ENCODE measurements at regions not wholly inside any gene's neighbourhood (a gene's known extent, or its start where the extent isn't known, plus 50 kb on each side); places are given as distances from the start of the nearest gene placed in this dataset.
"Not testable (repeated sequence)": the region's sequence is repeated elsewhere in the genome, so short reads cannot be mapped to it uniquely, and the experiment has no call there.

- H3K36me3 Mint-ChIP-seq (ENCODE audit: insufficient read depth): no peaks in the 10 kb centered on the region
- no peaks in the 10 kb centered on the region for H3K27me3 Mint-ChIP-seq
- no peak overlapping the region for H3K27ac Mint-ChIP-seq (ENCODE audit: low read depth)
- H3K4me3 Mint-ChIP-seq: no peak overlapping the region
- DNase-seq (ENCODE audit: low spot score in 2 of 2) (no peak), ATAC-seq (replicated peaks; ENCODE audit: extremely low read depth, poor library complexity, severe bottlenecking) (no peak)
- H3K4me1 Mint-ChIP-seq: no peaks in the 10 kb centered on the region
- H3K9me3 Mint-ChIP-seq: peaks cover 21% of the 10 kb centered on the region
Observed at GRCh38 chr2:82215212-82215611, 1910.7 kb upstream of the LRRTM1 start.

- Mint-ChIP-seq H3K27ac (ENCODE audit: low read depth) (no peak overlapping the region), H3K36me3 (ENCODE audit: insufficient read depth) (no peaks in the 10 kb centered on the region), H3K4me1 (no peaks in the 10 kb centered on the region), H3K27me3 (no peaks in the 10 kb centered on the region), H3K4me3 (no peak overlapping the region), H3K9me3 (peaks cover 31% of the 10 kb centered on the region)
- ATAC-seq (replicated peaks; ENCODE audit: extremely low read depth, poor library complexity, severe bottlenecking): no peak
- no peak for DNase-seq (ENCODE audit: low spot score in 2 of 2)
Observed at GRCh38 chr2:82199493-82199852, 1894.9 kb upstream of the LRRTM1 start.

DNA sequence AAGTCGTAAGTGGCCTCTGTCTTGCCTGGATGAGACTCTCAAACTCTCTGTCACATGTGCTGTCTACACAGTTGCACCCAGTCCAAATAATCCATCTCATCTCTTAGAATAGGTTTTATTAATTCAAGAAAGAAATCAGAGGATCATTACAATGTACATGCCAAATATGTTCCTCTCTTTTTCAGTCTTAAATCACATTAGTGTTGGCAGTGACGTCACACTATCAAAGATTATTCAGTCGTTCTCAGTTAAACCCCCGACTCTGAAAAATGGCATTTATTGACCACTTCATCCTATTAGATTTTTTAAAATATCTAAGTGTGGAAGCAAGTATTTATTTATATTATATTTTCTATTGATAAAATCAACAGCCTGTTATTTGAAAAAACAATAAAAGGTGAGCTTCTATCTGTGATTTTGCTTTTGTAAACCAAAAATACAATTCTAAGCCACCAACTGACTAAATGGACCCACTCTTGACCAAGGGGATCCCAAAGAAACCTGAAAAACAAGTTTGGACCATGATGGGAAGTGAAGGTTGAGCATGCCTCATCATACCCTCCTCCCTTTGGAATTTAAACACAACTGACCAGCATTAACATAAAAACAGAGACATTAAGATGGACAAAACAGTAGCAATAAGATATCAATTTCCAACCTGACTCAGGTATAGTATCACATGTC lies 1894.4 kb upstream of the LRRTM1 start:
- Mint-ChIP-seq H3K27ac (ENCODE audit: low read depth) (no peak overlapping the region), H3K4me1 (no peaks in the 10 kb centered on the region), H3K27me3 (no peaks in the 10 kb centered on the region), H3K36me3 (ENCODE audit: insufficient read depth) (no peaks in the 10 kb centered on the region), H3K9me3 (peaks cover 31% of the 10 kb centered on the region), H3K4me3 (no peak overlapping the region)
- DNase-seq (ENCODE audit: low spot score in 2 of 2): no peak
- no peak for ATAC-seq (replicated peaks; ENCODE audit: extremely low read depth, poor library complexity, severe bottlenecking)

- H3K27ac Mint-ChIP-seq (ENCODE audit: low read depth): no peak overlapping the region
- H3K36me3 Mint-ChIP-seq (ENCODE audit: insufficient read depth): no peaks in the 10 kb centered on the region
- no peaks in the 10 kb centered on the region for H3K27me3 Mint-ChIP-seq
- ATAC-seq (replicated peaks; ENCODE audit: extremely low read depth, poor library complexity, severe bottlenecking) (no peak), DNase-seq (ENCODE audit: low spot score in 2 of 2) (no peak)
- H3K4me1 Mint-ChIP-seq: no peaks in the 10 kb centered on the region
- no peak overlapping the region for H3K4me3 Mint-ChIP-seq
- peaks cover 12% of the 10 kb centered on the region for H3K9me3 Mint-ChIP-seq
Observed at GRCh38 chr2:82182270-82182669, 1877.7 kb upstream of the LRRTM1 start.

DNA sequence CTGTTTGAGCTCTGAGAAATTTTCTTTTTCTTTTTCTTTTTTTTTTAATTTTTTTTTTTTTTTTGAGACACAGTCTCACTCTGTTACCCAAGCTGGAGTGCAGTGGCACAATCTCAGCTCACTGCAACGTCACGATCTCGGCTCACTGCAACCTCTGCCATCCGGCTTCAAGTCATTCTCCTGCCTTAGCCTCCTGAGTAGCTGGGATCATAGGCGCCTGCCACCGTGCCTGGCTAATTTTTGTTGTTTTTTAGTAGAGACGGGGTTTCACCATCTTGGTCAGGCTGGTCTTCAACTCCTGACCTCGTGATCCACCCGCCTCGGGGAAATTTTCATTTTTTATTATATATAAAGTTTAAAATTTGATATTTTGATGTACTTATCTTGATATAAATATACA lies 1870.7 kb upstream of the LRRTM1 start:
- DNase-seq (ENCODE audit: low spot score in 2 of 2); H3K27me3 Mint-ChIP-seq; H3K36me3 Mint-ChIP-seq (ENCODE audit: insufficient read depth); H3K4me1 Mint-ChIP-seq; ATAC-seq (replicated peaks; ENCODE audit: extremely low read depth, poor library complexity, severe bottlenecking); H3K4me3 Mint-ChIP-seq; H3K27ac Mint-ChIP-seq (ENCODE audit: low read depth): not testable (repeated sequence)
- peaks cover 22% of the 10 kb centered on the region for H3K9me3 Mint-ChIP-seq

GRCh38 chr2:82172483-82172882 lies 1867.9 kb upstream of the LRRTM1 start:
- no peak overlapping the region for H3K4me3 Mint-ChIP-seq
- DNase-seq (ENCODE audit: low spot score in 2 of 2) (no peak), ATAC-seq (replicated peaks; ENCODE audit: extremely low read depth, poor library complexity, severe bottlenecking) (no peak)
- no peaks in the 10 kb centered on the region for H3K36me3 Mint-ChIP-seq (ENCODE audit: insufficient read depth)
- peaks cover 25% of the 10 kb centered on the region for H3K9me3 Mint-ChIP-seq
- H3K27me3 Mint-ChIP-seq: no peaks in the 10 kb centered on the region
- no peaks in the 10 kb centered on the region for H3K4me1 Mint-ChIP-seq
- H3K27ac Mint-ChIP-seq (ENCODE audit: low read depth): no peak overlapping the region

DNA sequence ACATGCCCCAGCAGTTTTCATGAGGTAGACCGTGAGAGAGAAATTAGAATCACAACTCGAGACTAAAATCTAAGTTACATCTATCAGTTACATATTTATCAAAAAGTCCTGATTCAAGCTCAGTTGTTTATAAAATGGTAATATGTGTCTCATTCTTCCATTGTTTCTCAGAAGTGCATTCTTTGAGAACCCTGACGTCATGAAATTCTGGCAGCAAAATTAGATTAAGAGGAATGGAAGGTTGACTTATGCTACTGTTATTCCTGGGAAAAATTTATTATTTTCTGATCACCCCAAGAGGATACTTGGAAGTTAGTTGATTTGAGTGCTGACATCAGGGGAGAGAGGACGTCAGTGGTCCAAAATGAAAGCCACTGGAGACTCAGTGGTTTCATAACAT lies 1864.8 kb upstream of the LRRTM1 start:
- Mint-ChIP-seq H3K36me3 (ENCODE audit: insufficient read depth) (no peaks in the 10 kb centered on the region), H3K27ac (ENCODE audit: low read depth) (no peak overlapping the region), H3K27me3 (no peaks in the 10 kb centered on the region), H3K4me1 (no peaks in the 10 kb centered on the region), H3K9me3 (peaks cover 23% of the 10 kb centered on the region), H3K4me3 (no peak overlapping the region)
- ATAC-seq (replicated peaks; ENCODE audit: extremely low read depth, poor library complexity, severe bottlenecking) (no peak), DNase-seq (ENCODE audit: low spot score in 2 of 2) (no peak)

DNA sequence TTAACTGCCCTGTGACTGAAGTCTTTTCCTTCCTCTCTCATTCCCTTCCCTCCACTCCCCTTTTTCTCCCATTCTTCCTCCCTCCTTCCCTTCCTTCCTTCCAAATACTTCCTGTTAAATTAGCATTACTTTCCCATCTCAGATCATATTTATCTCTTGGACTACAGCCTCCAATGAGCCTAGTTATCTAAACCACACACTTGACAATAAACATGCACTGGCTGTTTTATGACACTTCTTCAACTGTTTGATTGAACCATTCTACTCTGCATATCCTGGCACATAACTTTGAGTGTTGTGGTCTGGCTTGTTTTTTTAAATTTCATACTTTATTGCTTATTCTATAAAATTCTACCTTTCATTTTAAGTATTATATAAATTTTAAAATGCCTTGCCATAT lies 1860.8 kb upstream of the LRRTM1 start:
- H3K36me3 Mint-ChIP-seq (ENCODE audit: insufficient read depth): no peaks in the 10 kb centered on the region
- H3K4me1 Mint-ChIP-seq: no peaks in the 10 kb centered on the region
- no peak for DNase-seq (ENCODE audit: low spot score in 2 of 2)
- no peak for ATAC-seq (replicated peaks; ENCODE audit: extremely low read depth, poor library complexity, severe bottlenecking)
- no peak overlapping the region for H3K4me3 Mint-ChIP-seq
- no peak overlapping the region for H3K27ac Mint-ChIP-seq (ENCODE audit: low read depth)
- H3K27me3 Mint-ChIP-seq: no peaks in the 10 kb centered on the region
- peaks cover 21% of the 10 kb centered on the region for H3K9me3 Mint-ChIP-seq

- Mint-ChIP-seq H3K27me3 (no peaks in the 10 kb centered on the region), H3K4me1 (no peaks in the 10 kb centered on the region), H3K4me3 (no peak overlapping the region), H3K36me3 (ENCODE audit: insufficient read depth) (no peaks in the 10 kb centered on the region), H3K27ac (ENCODE audit: low read depth) (no peak overlapping the region), H3K9me3 (peaks cover 17% of the 10 kb centered on the region)
- DNase-seq (ENCODE audit: low spot score in 2 of 2) (no peak), ATAC-seq (replicated peaks; ENCODE audit: extremely low read depth, poor library complexity, severe bottlenecking) (no peak)
Observed at GRCh38 chr2:82158150-82158549, 1853.6 kb upstream of the LRRTM1 start.

GRCh38 chr2:82155469-82155868 lies 1850.9 kb upstream of the LRRTM1 start:
- Mint-ChIP-seq H3K36me3 (ENCODE audit: insufficient read depth) (no peaks in the 10 kb centered on the region), H3K4me3 (no peak overlapping the region), H3K9me3 (peaks cover 26% of the 10 kb centered on the region), H3K27me3 (no peaks in the 10 kb centered on the region), H3K27ac (ENCODE audit: low read depth) (no peak overlapping the region), H3K4me1 (no peaks in the 10 kb centered on the region)
- ATAC-seq (replicated peaks; ENCODE audit: extremely low read depth, poor library complexity, severe bottlenecking): no peak
- DNase-seq (ENCODE audit: low spot score in 2 of 2): no peak

DNA sequence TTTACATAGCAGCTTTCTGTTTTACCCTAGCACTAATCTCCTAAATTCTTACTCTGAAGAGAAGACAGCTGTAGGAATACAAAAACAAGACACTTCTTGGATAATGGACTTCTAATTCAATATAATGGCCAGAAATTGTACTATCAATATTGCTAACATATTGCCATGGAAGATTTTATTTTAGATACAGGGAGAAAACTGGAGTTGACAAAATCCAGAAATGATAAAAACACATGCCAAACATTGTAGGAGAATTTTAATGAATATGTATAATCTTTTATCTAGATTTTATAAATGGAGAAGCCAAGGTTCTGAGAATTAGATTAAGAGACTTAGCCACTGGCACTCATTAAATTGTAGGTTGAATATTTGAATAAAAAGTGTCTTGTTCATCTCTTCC lies 1838.8 kb upstream of the LRRTM1 start:
- Mint-ChIP-seq H3K36me3 (ENCODE audit: insufficient read depth) (no peaks in the 10 kb centered on the region), H3K4me3 (no peak overlapping the region), H3K27ac (ENCODE audit: low read depth) (no peak overlapping the region), H3K4me1 (no peaks in the 10 kb centered on the region), H3K9me3 (peaks cover 26% of the 10 kb centered on the region), H3K27me3 (no peaks in the 10 kb centered on the region)
- no peak for DNase-seq (ENCODE audit: low spot score in 2 of 2)
- ATAC-seq (replicated peaks; ENCODE audit: extremely low read depth, poor library complexity, severe bottlenecking): no peak

GRCh38 chr2:82139979-82140611 lies 1835.5 kb upstream of the LRRTM1 start:
- Mint-ChIP-seq H3K9me3 (peaks cover 28% of the 10 kb centered on the region), H3K27me3 (no peaks in the 10 kb centered on the region), H3K36me3 (ENCODE audit: insufficient read depth) (no peaks in the 10 kb centered on the region), H3K4me3 (no peak overlapping the region), H3K4me1 (no peaks in the 10 kb centered on the region), H3K27ac (ENCODE audit: low read depth) (no peak overlapping the region)
- ATAC-seq (replicated peaks; ENCODE audit: extremely low read depth, poor library complexity, severe bottlenecking): no peak
- no peak for DNase-seq (ENCODE audit: low spot score in 2 of 2)

DNA sequence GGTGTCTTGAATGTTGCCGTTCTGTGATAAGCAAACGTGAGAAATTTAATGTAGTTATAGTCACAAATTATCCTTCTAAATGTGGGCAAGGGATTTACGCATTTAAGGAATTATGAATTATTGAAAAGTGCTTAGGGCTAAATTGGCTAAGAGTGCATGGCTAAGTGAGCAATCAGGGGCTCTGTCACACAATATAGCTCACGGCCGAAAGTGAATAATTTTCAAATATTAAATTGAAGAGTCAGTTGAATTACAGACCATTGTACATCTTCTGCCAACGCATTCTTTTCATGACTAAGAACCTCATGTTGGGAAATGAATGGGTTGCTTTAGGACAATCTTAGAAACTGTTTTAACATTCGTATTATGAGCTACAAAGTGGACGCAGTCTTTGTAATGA lies 1832.9 kb upstream of the LRRTM1 start:
- Mint-ChIP-seq H3K27me3 (no peaks in the 10 kb centered on the region), H3K36me3 (ENCODE audit: insufficient read depth) (no peaks in the 10 kb centered on the region), H3K4me1 (no peaks in the 10 kb centered on the region), H3K4me3 (no peak overlapping the region), H3K9me3 (peaks cover 19% of the 10 kb centered on the region), H3K27ac (ENCODE audit: low read depth) (no peak overlapping the region)
- ATAC-seq (replicated peaks; ENCODE audit: extremely low read depth, poor library complexity, severe bottlenecking) (no peak), DNase-seq (ENCODE audit: low spot score in 2 of 2) (no peak)

Data from central memory CD8-positive, alpha-beta T cell (primary cell).